T-helper 1 cell (primary cell): ENCODE measurements at regions not wholly inside any gene's neighbourhood (a gene's known extent, or its start where the extent isn't known, plus 50 kb on each side); places are given as distances from the start of the nearest gene placed in this dataset.
A peak's percentile ranks its signal among the peaks of the same experiment; 100 is the strongest.
"Not testable (repeated sequence)": the region's sequence is repeated elsewhere in the genome, so short reads cannot be mapped to it uniquely, and the experiment has no call there.

Experiments used
- DNase-seq, 5 donors: peaks; one replicate each; pipeline ENCODE4 v3.0.0-alpha.2; 2012 to 2020

DNA sequence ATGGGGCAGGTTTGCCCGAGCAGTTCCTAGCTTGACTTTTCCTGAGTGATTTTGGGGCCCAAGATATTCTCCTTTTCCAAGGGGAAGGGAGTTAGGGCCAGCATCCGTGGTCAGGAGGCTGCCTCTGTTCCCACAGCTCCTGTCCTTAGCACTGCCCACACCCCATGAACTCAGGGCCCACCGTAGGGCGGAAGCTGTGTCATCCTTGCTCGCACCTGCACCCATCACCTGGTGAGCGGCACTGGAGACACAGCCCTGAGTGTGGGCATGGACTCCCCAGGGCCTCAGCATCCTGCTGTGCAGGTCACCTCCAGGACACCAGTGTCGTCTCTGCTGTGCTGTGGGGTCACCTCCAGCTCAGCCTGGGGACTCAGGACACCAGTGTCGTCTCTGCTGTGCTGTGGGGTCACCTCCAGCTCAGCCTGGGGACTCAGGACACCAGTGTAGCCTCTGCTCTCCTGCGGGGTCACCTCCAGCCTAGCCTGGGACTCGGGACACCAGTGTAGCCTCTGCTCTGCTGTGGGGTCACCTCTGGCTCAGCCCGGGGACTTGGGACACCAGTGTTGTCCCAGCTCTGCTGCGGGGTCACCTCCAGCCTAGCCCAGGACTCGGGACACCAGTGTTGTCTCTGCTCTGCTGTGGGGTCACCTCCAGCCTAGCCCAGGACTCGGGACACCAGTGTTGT is 322.9 kb downstream of the ADGRD1 start:
- no peak for DNase-seq

DNA sequence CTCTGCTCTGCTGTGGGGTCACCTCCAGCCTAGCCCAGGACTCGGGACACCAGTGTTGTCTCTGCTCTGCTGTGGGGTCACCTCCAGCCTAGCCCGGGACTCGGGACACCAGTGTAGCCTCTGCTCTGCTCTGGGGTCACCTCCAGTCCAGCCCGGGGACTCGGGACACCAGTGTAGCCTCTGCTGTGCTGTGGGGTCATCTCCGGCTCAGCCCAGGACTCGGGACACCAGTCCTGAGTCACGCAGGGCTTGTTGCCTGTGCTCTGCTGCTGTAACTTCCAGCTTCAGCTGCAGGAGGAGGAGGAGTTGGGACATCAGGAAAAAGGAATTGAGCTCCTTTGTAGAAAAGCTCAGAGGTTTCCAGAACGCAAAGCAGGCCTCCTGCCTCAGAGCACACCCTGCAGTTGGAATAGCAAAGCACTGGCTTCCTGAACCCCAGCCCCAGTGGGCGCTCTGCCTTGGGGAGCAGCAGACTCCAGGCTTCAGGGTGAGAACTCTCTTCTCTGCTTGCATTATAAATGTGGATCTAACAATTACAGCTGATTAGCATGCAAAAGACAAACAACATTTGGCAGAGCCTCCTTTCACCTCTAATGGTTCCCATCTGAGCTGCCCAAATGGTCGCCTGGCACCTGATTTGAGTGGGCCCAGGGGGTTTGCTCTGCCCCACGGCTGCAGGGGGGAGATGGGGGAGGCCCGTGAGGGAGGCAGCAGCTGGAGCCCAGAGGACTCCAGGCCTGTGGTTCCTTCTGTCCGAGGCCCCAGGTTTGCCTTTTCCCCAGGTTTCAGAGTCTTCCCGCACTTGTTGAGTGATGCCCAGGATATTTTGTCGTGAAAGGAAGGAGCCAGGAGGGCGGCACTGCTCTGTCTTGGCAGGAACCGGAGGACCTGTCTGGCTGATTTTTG is 323.7 kb downstream of the ADGRD1 start:
- DNase-seq: not testable (repeated sequence)

DNA sequence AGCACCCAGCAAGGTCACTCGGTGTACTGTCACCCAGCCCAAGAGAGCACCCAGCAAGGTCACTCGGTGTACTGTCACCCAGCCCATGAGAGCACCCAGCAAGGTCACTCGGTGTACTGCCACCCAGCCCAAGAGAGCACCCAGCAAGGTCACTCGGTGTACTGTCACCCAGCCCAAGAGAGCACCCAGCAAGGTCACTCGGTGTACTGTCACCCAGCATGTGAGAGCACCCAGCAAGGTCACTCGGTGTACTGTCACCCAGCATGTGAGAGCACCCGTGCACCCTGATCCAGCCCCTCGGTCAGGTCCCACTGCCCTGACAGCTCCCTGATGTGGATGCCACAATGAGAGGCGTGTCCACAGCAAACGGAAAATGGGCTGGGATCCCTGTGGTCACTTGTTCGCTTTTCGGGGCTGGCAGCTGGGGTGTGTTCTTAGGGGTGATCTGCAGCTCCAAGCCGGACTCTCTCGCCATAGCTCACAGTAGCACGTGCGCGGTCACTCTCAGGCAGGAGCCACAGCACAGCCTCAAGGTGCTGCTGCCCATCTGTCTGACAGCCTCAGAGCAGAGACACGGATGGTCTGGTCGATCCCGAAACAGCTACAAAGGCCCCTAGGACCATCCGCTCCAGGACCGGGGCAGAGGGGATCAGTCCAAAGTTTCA is 324.9 kb downstream of the ADGRD1 start:
- DNase-seq: not testable (repeated sequence)

DNA sequence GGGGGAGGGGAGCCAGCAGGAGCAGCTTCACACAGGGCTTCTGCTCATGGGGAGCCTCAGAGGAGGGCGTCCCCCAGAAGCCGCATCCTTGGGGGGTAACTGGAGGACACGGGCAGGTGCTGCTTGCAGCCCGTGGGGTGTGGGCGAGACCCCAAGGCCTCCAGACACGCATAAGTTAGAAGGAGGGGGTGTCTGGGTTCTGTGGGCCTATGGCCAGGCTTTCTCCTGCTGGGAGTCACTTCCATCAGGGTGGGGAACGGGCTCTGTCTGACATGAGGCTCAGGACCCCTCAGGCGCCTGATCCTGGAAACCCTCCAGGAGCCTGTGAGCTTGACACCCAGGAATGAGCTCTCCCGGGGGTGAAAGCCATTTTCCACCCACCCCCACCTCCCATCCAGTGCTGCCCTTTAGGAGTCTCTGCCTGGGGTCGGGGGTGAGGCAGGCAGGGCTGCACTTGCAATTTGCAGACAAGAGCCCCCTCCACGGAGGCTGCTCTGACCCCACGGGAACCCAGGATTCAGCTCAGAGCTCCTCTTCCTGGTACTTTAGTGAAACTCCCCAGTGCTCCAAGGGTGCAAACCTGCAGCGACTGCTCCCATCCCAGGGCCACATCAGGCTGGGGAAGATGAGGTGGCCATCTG is 325.7 kb downstream of the ADGRD1 start:
- peak in 1 of 5 donors; percentile 8 for DNase-seq

DNA sequence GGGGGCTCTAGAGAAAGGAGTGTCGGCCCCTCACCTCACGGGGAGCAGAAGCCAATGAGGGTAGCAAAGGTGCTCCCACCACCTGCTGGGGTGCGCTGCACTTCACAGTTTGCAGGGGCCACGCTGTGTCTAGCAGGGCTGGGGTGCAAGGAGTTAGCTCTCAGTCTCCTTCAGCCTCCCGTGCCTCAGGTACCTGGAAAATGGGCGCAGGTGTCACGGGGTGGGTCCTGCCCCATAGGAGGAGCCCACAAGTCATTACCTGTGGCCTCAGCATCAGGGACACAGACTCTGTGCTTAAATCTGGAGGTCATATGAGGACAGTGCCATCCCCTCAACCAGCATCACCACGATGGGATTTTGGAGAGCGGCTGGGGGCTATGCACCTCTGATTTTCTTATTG is 326.7 kb downstream of the ADGRD1 start:
- DNase-seq: peak in 1 of 5 donors; percentile 3

DNA sequence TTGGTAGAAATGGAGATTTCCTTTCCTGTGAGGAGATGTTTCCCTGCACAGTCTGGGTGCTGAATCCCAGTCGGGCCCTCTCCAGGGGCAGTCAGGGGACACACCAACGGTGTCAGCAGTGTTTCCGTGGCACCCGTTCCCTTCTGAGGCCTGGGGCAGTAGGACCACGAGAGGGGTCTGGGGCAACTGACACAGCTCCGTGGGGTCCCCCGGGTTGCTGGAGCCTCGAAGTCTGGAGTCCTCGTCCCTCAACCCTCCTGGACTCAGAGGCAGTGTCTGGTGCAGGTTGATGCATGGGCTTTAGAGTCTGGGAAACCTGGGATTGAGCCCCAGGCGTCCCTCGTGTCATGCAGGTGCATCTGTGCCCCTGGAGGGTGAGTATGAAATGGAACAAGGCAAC is 327.3 kb downstream of the ADGRD1 start:
- DNase-seq: peak in 1 of 5 donors; percentile 3

DNA sequence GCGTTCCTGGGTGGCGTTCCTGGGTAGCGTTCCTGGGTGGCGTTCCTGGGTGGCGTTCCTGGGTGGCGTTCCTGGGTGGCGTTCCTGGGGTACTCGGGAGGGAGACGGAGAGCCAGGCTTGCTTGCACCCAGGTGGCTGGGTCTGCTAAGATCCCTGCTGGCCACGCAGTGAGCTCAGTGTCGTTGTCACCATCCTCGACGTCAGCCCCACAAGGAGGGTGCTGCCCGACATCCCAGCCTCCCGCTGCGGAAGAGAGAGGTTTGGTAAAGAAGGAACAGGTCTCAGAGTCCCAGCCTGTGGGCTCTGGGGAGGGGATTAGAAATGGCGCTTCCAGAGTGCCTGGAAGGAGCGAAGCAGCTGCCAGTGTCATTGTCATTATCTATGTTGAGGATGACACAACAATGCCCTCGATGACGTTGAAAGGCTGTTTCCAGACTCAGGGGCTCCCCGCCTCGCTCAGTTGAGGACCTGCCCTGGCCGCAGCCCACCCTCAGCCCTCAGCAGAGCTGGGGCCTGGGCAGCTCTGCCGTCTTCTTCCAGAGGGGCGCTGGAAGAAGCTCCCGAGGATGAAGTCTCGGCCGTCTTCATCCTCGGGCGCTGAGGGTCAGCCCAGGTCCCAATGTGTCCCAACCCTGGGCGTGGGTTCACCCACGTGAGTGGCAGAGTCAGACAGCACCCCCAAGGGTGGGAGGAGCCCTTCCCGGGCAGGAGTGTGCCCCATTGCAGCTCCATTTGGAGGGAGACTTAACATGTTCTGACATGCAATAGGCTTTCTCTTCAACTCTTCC is 328.8 kb downstream of the ADGRD1 start:
- peak in 1 of 5 donors; percentile 3 for DNase-seq

DNA sequence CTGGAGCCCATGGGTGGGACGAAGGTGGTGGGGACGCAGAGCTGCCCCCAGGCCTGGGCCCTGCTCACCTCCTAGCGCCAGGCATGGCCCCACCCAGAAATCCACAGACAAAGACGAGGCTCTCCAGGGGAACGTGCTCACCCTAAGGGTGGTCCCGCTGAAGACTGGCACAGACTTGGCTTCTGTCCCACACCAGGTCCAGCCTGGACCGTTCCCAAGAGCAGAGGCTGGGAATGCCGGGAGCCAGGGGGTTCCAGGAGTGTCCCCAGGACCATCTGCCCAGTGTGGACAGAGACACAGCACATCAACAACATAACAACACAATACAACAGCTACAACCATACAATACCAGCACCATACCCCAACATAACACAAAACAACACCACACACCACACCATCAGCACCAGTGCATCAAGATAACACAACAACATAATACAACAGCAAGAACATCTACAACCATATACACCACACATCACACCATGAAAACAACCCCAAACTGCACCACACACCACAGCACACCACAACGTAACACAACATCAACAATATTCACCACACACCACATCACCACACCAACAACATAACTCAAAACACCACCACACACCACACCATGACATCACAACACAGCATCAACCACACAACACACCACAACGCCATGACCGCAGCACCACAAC is 329.6 kb downstream of the ADGRD1 start:
- no peak for DNase-seq

DNA sequence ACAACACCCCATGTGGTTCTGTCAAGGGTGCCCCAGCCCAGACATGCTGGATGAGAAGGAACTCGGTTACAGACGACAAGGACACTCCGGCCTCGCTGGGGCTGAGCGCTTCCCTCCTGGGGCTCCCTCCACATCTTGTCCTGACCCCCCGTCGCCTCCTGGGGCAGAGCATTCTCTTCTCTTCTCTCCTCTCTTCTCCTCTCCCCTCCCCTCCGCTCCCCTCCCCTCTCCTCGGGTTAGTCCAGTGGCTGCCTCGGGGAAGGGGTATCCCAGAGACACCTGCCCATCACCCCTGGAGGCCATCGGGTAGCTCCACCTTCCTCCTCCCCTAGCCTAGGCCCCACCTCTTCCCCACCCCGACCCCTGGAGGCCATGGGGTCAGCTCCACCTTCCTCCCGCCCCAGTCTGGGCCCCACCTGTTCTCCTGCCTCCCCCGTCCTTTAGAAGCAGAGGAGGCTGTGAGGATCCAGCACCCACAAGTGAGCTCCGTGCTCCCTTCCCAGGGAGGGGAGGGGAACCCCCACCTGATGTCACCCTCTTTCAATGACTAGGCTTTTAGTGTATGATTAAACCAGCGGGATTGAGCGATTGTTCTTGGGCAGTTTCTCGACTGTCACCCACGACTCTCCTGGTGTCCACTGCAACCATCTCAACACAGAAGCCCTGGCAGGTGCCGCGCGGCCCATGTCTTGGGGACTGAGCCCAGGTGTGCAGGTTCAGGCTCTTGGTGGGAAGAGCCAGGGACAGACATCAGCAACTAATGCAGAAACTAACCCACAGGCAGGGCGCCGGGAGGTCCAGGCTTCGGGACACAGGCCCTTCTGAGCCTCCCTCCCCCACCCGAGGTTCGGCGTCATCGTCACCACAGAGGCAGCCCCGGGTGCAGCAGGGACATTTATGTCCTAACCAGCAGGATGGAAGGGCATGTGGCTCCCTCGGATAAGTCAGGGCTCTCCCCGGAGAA is 330.4 kb downstream of the ADGRD1 start:
- peak in 1 of 5 donors; percentile 7 for DNase-seq

DNA sequence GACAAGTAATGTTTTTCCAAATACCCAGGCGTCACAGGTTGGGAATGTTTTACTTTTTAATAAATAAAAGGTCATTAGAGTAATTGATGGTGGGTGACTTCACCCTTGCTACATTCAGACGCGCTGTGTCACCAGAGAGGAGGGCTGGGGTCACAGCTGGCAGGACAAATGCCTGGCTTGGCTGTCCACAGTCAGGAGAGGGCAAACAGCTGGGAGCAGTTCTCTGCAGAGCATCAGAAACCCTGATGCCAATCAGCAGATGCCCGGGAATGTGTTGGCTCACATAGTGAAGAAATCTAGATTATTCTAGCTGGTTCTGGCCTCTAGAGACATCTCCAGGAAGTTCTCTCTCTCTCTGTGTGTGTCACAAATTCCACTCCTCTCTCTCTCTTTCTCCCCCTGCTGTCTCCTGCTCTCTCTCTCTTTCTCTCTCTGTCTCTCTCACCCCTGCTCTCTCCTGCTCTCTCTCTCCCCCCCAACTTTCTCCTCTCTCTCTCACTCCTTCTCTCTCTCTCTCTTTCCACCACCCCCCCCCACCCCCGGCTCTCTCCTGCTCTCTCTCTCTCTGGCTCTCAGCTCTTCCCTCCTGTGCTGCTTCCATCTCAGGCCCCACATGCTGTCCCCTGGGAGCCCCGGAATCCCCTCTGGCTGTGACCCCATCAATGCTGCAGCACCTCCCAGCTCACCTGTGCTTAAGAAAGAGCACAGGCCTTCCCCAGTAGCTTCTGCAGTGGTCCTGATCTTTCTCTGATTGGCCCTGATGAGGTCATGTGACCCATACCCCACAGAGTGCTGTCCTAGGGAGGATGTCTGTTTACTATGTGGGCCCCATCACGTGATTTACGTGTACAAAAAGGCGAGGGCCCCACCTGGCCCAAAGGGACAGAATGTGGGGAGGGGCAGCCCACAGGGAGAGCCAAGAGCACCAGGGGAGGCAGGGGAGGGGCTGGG is 331.5 kb downstream of the ADGRD1 start:
- DNase-seq: peak in 1 of 5 donors; percentile 1

DNA sequence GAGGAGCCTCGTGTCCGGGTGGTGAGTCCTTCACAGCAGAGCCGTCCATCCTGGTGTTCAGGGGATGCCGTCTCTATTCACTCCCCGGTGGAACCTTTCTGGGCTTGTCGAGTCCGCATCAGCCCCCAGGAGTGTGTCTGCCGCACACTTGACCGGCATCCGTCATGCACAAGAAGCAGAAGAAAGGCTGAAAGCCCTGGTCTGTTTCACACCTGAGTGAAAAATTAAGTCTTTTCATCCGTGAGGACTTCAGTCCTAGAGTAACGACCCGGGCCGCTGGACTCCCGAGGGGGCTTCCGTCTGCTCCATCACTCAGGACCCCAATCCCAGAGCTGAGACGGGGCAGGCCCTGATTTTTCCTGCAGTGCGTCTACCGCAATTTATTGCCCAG is 332.2 kb downstream of the ADGRD1 start:
- not testable (repeated sequence) for DNase-seq

DNA sequence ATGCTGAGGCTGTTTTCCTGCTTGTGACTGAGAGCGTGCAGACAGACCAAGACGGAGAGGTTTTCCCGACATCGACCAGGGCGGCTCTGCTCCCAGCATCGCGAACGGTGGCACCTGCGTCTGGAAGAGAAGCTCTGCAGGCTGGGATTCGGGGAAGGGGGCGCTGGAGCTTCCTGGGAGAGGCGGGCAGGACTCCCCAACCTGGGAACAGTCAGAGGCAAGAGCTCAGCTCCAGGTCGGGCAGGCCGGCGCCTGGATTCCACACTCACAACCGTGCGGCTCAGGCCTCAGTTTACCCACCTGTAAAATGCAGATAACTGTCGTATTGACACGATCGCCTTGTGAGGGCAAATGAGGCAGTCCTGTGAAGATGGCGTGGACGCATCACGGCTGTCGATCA is 332.6 kb downstream of the ADGRD1 start:
- DNase-seq: not testable (repeated sequence)

DNA sequence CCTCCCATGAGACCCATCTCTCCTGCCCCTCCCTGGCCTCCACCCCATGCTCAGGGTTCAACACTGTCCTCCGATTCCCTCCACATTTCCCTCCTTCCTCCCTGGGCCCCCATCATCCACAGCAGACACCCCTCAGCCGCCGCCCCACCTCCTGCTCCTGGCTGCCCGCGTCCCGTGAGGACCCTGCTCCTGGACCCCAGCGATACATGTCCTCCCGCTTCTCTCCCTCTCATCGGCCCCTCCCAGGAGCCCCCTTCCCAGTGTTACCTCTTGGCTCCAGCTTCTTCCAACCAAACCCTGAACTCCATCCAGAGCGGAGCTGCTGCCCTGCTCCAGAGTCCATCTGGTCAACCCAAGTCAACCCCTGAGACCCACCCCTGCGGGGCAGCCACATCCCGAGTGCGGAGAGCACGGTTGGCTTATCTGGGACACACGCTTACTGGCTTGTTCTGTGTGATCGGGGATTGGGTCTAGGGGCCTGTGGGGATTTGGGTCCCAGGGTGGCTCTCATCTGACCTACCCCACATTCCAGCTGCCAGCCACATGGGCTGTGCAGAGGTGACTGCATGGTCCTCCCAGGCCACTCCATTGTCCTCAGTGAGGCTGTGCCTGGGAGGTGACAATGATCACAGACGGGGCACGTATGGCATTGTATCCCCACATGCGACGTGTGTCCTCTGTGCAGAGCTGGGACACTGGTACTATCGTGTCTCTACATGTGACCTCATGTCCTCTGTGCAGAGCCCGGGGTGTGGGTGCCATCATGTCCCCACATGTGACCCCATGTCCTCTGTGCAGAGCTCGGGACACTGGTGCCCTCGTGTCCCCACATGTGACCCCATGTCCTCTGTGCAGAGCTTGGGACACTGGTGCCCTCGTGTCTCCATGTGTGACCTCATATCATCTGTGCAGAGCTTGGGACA is 333.6 kb downstream of the ADGRD1 start:
- peak in 1 of 5 donors; percentile 14 for DNase-seq

DNA sequence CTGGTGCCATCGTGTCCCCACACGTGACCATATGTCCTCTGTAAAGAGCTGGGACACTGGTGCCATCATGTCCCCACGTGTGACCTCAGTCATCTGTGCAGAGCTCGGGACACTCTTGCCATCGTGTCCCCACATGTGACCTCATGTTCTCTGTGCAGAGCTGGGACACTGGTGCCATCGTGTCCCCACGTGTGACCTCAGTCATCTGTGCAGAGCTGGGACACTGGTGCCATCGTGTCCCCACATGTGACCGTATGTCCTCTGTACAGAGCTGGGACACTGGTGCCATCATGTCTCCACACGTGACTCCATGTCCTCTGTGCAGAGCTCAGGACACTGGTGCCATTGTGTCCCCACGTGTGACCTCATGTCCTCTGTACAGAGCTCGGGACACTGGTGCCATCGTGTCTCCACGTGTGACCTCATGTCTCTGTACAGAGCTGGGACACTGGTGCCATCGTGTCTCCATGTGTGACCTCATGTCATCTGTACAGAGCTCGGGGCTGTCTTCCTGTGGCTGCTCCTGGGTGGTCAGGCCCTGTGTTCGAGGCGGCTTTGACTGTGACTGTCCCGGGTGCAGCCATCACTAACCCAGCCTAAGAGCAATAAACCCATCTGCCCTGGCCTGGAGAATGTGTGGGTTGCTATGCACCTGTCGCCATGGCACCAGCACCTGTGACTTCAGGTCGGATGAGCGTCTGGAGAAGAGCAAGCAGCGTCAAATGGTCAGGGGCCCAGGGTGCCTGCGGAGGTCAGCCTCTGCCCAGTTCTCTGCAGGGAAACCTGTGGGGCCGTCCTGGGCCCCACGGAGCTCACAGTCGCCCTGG is 334.4 kb downstream of the ADGRD1 start:
- DNase-seq: no peak

DNA sequence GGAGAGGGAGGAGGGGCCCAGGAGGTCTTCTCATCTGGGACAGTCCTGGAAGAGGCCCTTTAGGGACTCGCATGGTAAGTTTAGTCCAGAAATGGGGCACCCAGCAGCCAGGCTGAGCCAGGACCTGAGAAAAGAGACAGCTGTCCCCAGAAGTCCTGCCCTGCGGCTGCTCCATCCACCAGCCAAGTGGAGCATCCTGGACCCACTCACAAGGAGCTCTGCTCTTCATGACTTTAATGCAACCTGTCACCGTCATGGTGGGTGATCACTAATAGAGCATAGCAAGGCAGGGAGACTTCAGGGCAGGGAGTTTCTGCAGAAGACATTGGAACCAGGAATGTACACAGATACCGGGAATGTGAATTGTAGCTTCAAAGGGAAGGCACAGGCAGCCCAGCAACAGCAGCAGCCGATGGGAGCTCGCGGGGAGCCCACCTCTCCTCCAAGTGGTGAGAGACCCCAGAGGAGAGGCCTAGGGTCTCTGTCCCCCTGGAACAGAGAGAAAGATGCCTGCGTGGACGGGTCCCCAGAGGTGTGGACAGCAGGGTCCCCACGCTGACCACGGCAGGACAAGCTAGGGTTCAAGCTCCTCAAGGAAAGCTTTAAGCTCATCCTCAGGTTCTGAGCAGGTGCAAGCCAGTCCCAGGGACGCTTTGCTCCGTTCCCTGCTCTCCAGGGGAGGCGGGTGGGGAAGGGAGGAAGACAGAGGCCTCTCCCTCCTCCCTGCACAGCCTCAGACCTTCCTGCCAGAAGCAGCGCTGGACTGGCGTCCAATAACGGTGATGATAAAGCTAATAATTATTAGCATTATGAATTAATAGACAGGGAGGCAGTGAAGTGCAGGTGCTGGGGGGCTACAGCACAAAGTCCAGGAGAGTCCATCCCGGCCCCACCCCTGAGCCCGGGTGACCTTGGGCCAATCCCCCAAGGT is 335.3 kb downstream of the ADGRD1 start:
- not testable (repeated sequence) for DNase-seq

DNA sequence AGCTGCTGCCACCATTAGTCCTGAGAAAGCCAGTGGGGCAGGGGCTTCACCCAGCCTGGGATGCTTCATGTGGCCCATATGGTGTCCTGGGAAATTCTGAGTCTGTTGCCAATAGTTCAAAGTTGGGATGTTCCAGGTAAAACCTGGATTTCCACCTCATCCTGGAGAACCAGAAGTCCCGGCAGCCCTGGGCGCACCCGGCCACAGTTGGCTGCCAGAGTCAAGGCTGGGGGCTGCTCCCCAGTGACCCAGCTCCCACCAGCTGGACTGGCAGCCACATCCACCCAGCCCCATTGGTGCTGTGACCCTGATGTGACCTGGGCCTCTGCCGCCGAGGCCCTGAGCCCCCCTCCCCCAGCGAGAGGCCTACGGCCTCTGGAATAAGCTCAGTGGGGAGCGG is 336.1 kb downstream of the ADGRD1 start:
- DNase-seq: not testable (repeated sequence)
